Endothelial cell of umbilical vein (primary cell): ENCODE measurements at regions not wholly inside any gene's neighbourhood (a gene's known extent, or its start where the extent isn't known, plus 50 kb on each side); places are given as distances from the start of the nearest gene placed in this dataset.

Source experiments
- BruUV-seq: library from RNA; stranded (reverse); fragments of 400-500 nt; replicated peaks from 2 replicates; lab custom pipeline; 2021; lab: Mats Ljungman, UMichigan
- CTCF ChIA-PET: fragments of 300-600, 350-600 bp; sonication (Branson Sonifier 250); formaldehyde crosslinking; loops from one replicate; lab custom pipeline; 2021; ENCODE audit warnings: antibody characterized with exemption, inconsistent platforms; lab: Charles Lee
- POLR2A ChIA-PET: fragments of 300-600, 350-600 bp; sonication (Branson Sonifier 250); formaldehyde crosslinking; loops from one replicate; lab custom pipeline; 2021; ENCODE audit warnings: antibody characterized with exemption, inconsistent platforms; lab: Charles Lee
- DNase-seq: peaks from one replicate; pipeline ENCODE4 v3.0.0-alpha.2; 2011; ENCODE audit warnings: low read depth, low spot score
- FAIRE-seq: peaks from 2 replicates; lab custom pipeline; 2011; peaks lifted over from hg19 to GRCh38; lab: Jason Lieb, UNC
- H2AFZ ChIP-seq: 2 replicates; pipeline ENCODE4 v1.6.0; 2012; ENCODE audit warnings: low read depth, low read length, control low read depth, inconsistent platforms
- H3K27ac ChIP-seq: 2 replicates; pipeline ENCODE4 v1.5.1; 2011; ENCODE audit warnings: low read depth, mild to moderate bottlenecking, control low read depth, low read length, moderate library complexity; ENCODE audit not compliant: insufficient read depth
- H3K27me3 ChIP-seq, 2 experiments: 2 replicates each; pipeline versions ENCODE4 v1.6.0 to v1.6.1; 2011; ENCODE audit warnings: low read length in 2 of 2, mixed read lengths in 1 of 2; ENCODE audit not compliant: control insufficient read depth in 2 of 2, insufficient read depth in 2 of 2
- H3K36me3 ChIP-seq, 2 experiments: 2 replicates in 1 of 2; 3 replicates in 1 of 2; pipeline ENCODE4 v1.5.1; 2011; ENCODE audit warnings: low read length in 2 of 2, mild to moderate bottlenecking in 1 of 2, moderate library complexity in 1 of 2; ENCODE audit not compliant: control insufficient read depth in 2 of 2, insufficient read depth in 2 of 2; ENCODE audit errors: extremely low read depth in 1 of 2
- H3K4me1 ChIP-seq: 3 replicates; pipeline ENCODE4 v1.5.1; 2011; ENCODE audit warnings: mild to moderate bottlenecking, low read length; ENCODE audit not compliant: control insufficient read depth, insufficient read depth; ENCODE audit errors: extremely low read depth
- H3K4me2 ChIP-seq: 2 replicates; pipeline ENCODE4 v1.6.1; 2011; ENCODE audit warnings: low read length, control low read depth, mixed read lengths; ENCODE audit not compliant: insufficient read depth
- H3K4me3 ChIP-seq, 3 experiments: fragments of 200-600 bp in 1 of 3; sonication (generic), shearing (Covaris generic) in 1 of 3; replicated peaks in 1 of 3; 2 replicates each; pipeline ENCODE4 v1.5.1; 2011 to 2016; ENCODE audit warnings: control low read depth in 3 of 3, low read length in 3 of 3, mild to moderate bottlenecking in 2 of 3, inconsistent platforms in 1 of 3, low read depth in 1 of 3, moderate library complexity in 1 of 3; ENCODE audit not compliant: insufficient read depth in 1 of 3
- H3K79me2 ChIP-seq: 2 replicates; pipeline ENCODE4 v1.6.0; 2012; ENCODE audit warnings: low read length, inconsistent platforms; ENCODE audit not compliant: control insufficient read depth, insufficient read depth
- H3K9ac ChIP-seq: replicated peaks from 2 replicates; pipeline ENCODE3; 2011; ENCODE audit warnings: low read length, control low read depth; ENCODE audit not compliant: insufficient read depth; ENCODE audit errors: extremely low read depth
- H3K9me1 ChIP-seq: replicated peaks from 3 replicates; pipeline ENCODE4 v1.6.0; 2011; ENCODE audit warnings: mild to moderate bottlenecking, low read length; ENCODE audit not compliant: control insufficient read depth, insufficient read depth; ENCODE audit errors: extremely low read depth
- H3K9me3 ChIP-seq: replicated peaks from 2 replicates; pipeline ENCODE4 v1.5.1; 2012; ENCODE audit warnings: low read length, inconsistent platforms; ENCODE audit not compliant: control insufficient read depth, insufficient read depth
- H4K20me1 ChIP-seq: replicated peaks from 2 replicates; pipeline ENCODE3; 2011; ENCODE audit warnings: mild to moderate bottlenecking, low read length; ENCODE audit not compliant: control insufficient read depth, insufficient read depth; ENCODE audit errors: extremely low read depth
- EZH2 ChIP-seq: IDR thresholded peaks from 2 replicates; pipeline ENCODE4 v1.6.1; 2012; ENCODE audit warnings: borderline replicate concordance, low read depth, mild to moderate bottlenecking, moderate library complexity, low read length, inconsistent platforms; ENCODE audit not compliant: severe bottlenecking
- FOS ChIP-seq: IDR thresholded peaks from 2 replicates; pipeline ENCODE4 v1.6.1; 2011; ENCODE audit warnings: mild to moderate bottlenecking, low read length, moderate library complexity, borderline replicate concordance; ENCODE audit not compliant: insufficient read depth
- GATA2 ChIP-seq: IDR thresholded peaks from 2 replicates; pipeline ENCODE4 v1.7.0; 2011; ENCODE audit warnings: low read depth, mild to moderate bottlenecking, moderate library complexity, mixed read lengths, low read length; ENCODE audit not compliant: insufficient read length, insufficient read depth
- JUN ChIP-seq: IDR thresholded peaks from 2 replicates; pipeline ENCODE4 v1.6.1; 2011; ENCODE audit warnings: borderline replicate concordance, low read depth; ENCODE audit not compliant: insufficient read length, insufficient read depth
- POLR2A ChIP-seq: IDR thresholded peaks from 2 replicates; pipeline ENCODE4 v1.6.1; 2012; ENCODE audit warnings: low read depth, mild to moderate bottlenecking, control low read depth, low read length
- dilution Hi-C: fragments of 300-500 bp; cut with MboI; formaldehyde crosslinking; loops from one replicate; pipeline ENCODE4 v1.15.0; 2019; ENCODE audit warnings: low sequenced_read_pairs; ENCODE audit not compliant: extremely low pct_ligation_motif_present
- intact Hi-C: fragments of 100-400 bp; cut with micrococcal nuclease; formaldehyde crosslinking; loops from one replicate; pipeline ENCODE4 v1.10.0; 2022
- TF ChIP-seq, protein P1 (sequence below), 2 donors: IDR thresholded peaks; 1 replicate in 1 of 2; 2 replicates in 1 of 2; pipeline ENCODE4 v1.5.1; 2011; ENCODE audit warnings: low read length in 2 of 2, mild to moderate bottlenecking in 2 of 2, moderate library complexity in 2 of 2, control low read depth in 1 of 2, inconsistent platforms in 1 of 2, low read depth in 1 of 2; ENCODE audit not compliant: insufficient read depth in 1 of 2; ENCODE audit errors: extremely low read depth in 1 of 2

DNA sequence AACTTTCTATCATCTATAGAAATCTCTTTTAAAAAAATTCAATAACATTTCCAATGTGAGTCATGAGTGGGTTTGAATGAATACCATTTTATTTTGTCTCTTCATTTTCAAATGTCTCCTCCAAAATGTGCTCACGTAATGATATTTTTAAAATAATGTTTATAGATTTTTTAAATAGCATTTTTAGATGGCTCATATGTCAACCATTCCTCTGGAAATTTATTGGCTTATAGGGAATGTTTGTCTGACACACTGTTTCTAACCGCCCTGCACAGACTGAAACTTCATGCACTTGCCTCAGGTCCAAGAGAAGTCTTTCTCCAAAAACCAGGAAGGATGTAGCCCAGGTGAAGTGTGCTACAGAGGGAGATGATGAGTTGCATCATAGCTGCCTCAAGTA lies 88.8 kb upstream of the PLEKHG7 start:
- no peaks in the 10 kb centered on the region for H3K4me1 ChIP-seq
- POLR2A ChIA-PET: no interaction called here
- H4K20me1 ChIP-seq: no peaks in the 10 kb centered on the region
- dilution Hi-C loops (no loop called here), intact Hi-C loops (no loop called here)
- no peak overlapping the region for H2AFZ ChIP-seq
- H3K9ac ChIP-seq: no peak overlapping the region
- no peaks in the 10 kb centered on the region for H3K27me3 ChIP-seq
- no peak for DNase-seq
- no peak overlapping the region for H3K4me3 ChIP-seq
- no peak for FAIRE-seq
- no peak for TF ChIP-seq POLR2A
- no peak for TF ChIP-seq EZH2
- no peak overlapping the region for H3K27ac ChIP-seq
- no peaks in the 10 kb centered on the region for H3K79me2 ChIP-seq
- no peaks in the 10 kb centered on the region for H3K9me1 ChIP-seq
- H3K4me2 ChIP-seq: no peak overlapping the region
- H3K9me3 ChIP-seq: no peaks in the 10 kb centered on the region
- BruUV-seq: no TSS peak
- CTCF ChIA-PET: interaction anchor here (1.2 to 1.4 kb wide), 2 partner anchors 10 to 16 kb away, joined by 3 read pairs; no protein-coding TSS in a partner anchor
- no peaks in the 10 kb centered on the region for H3K36me3 ChIP-seq

DNA sequence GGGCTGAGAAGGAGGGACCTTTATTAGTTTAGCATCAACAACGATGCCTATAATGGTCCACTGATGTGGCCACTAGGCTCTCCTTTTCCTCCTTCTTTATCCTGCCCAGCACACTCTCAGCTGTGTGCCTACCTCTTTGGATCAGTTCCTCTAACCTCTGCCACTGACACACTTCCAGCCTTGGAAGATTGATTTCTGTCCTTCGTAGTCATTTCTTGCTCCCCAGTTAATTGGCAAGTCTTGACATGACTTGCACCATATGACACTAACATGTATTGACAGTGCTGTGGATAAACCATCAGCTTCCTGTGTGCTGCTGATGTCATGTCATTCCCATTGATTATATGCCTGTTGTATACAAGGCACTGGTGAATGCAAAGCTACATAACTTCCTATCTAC lies 90.2 kb upstream of the PLEKHG7 start:
- no peaks in the 10 kb centered on the region for H4K20me1 ChIP-seq
- no peaks in the 10 kb centered on the region for H3K27me3 ChIP-seq
- no peak overlapping the region for H3K4me3 ChIP-seq
- H3K27ac ChIP-seq: no peak overlapping the region
- TF ChIP-seq GATA2: no peak
- no peak for TF ChIP-seq FOS
- no peak for TF ChIP-seq POLR2A
- TF ChIP-seq JUN: no peak
- TF ChIP-seq, protein P1, sequence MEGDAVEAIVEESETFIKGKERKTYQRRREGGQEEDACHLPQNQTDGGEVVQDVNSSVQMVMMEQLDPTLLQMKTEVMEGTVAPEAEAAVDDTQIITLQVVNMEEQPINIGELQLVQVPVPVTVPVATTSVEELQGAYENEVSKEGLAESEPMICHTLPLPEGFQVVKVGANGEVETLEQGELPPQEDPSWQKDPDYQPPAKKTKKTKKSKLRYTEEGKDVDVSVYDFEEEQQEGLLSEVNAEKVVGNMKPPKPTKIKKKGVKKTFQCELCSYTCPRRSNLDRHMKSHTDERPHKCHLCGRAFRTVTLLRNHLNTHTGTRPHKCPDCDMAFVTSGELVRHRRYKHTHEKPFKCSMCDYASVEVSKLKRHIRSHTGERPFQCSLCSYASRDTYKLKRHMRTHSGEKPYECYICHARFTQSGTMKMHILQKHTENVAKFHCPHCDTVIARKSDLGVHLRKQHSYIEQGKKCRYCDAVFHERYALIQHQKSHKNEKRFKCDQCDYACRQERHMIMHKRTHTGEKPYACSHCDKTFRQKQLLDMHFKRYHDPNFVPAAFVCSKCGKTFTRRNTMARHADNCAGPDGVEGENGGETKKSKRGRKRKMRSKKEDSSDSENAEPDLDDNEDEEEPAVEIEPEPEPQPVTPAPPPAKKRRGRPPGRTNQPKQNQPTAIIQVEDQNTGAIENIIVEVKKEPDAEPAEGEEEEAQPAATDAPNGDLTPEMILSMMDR (IDR thresholded peaks at IDR 0.05; ENCODE audit: extremely low read depth in 1 of 2, insufficient read depth in 1 of 2, low read depth in 1 of 2, low read length in 2 of 2): no peak
- no peak for FAIRE-seq
- H3K36me3 ChIP-seq: no peaks in the 10 kb centered on the region
- dilution Hi-C loops: no loop called here
- ChIA-PET CTCF (interaction anchor here (1.0 kb wide), 1 partner anchor 34 kb away, joined by 3 read pairs; no protein-coding TSS in a partner anchor), POLR2A (no interaction called here)
- no peaks in the 10 kb centered on the region for H3K9me3 ChIP-seq
- no peaks in the 10 kb centered on the region for H3K9me1 ChIP-seq
- peaks cover 4% of the 10 kb centered on the region for H3K4me1 ChIP-seq
- H3K4me2 ChIP-seq: no peak overlapping the region
- no peak overlapping the region for H3K9ac ChIP-seq
- no peaks in the 10 kb centered on the region for H3K79me2 ChIP-seq
- intact Hi-C loops: no loop called here
- BruUV-seq: no TSS peak
- no peak for DNase-seq
- no peak overlapping the region for H2AFZ ChIP-seq
